Endodermal cell (in vitro differentiated cells): ENCODE measurements at regions not wholly inside any gene's neighbourhood (a gene's known extent, or its start where the extent isn't known, plus 50 kb on each side); places are given as distances from the start of the nearest gene placed in this dataset.

Source experiments
- DNase-seq: peaks from one replicate; pipeline ENCODE4 v3.0.0-alpha.2; 2017
- H3K27ac ChIP-seq: 2 replicates; pipeline ENCODE4 v1.5.1; 2013; ENCODE audit warnings: mild to moderate bottlenecking, low read depth, low read length, moderate library complexity
- H3K27me3 ChIP-seq: 2 replicates; pipeline ENCODE4 v1.6.1; 2013; ENCODE audit warnings: mild to moderate bottlenecking, low read length, moderate library complexity; ENCODE audit not compliant: insufficient read depth, control insufficient read depth, poor library complexity, severe bottlenecking
- H3K36me3 ChIP-seq: 2 replicates; pipeline ENCODE4 v1.7.0; 2013; ENCODE audit warnings: mild to moderate bottlenecking, low read length, moderate library complexity; ENCODE audit not compliant: control insufficient read depth, insufficient read depth
- H3K4me1 ChIP-seq: one replicate; pipeline ENCODE4 v1.7.0; 2013; ENCODE audit warnings: low read length; ENCODE audit not compliant: control insufficient read depth, insufficient read depth
- H3K4me3 ChIP-seq: 2 replicates; pipeline ENCODE4 v1.5.1; 2013; ENCODE audit warnings: mild to moderate bottlenecking, low read length, moderate library complexity
- H3K9ac ChIP-seq: 2 replicates; pipeline ENCODE4 v1.6.1; 2013; ENCODE audit warnings: mild to moderate bottlenecking, low read length, moderate library complexity; ENCODE audit not compliant: poor library complexity, severe bottlenecking; ENCODE audit errors: extremely low read depth
- H3K9me3 ChIP-seq: 2 replicates; pipeline ENCODE4 v1.6.1; 2013; ENCODE audit warnings: mild to moderate bottlenecking, low read length, moderate library complexity; ENCODE audit not compliant: control insufficient read depth
- H3K27ac Mint-ChIP-seq: 2 replicates; pipeline ENCODE4 v1.8.0; 2020; ENCODE audit warnings: mixed read lengths
- H3K27me3 Mint-ChIP-seq: 2 replicates; pipeline ENCODE4 v1.8.0; 2021; ENCODE audit warnings: mild to moderate bottlenecking, mixed read lengths; ENCODE audit not compliant: insufficient read depth
- H3K36me3 Mint-ChIP-seq: 2 replicates; pipeline ENCODE4 v1.8.0; 2020; ENCODE audit warnings: low read depth, mixed read lengths
- H3K4me1 Mint-ChIP-seq: 2 replicates; pipeline ENCODE4 v1.8.0; 2020; ENCODE audit warnings: mixed read lengths
- H3K4me3 Mint-ChIP-seq: 2 replicates; pipeline ENCODE4 v1.8.0; 2020; ENCODE audit warnings: mild to moderate bottlenecking, moderate library complexity, mixed read lengths
- H3K9me3 Mint-ChIP-seq: 2 replicates; pipeline ENCODE4 v1.8.0; 2020; ENCODE audit warnings: mild to moderate bottlenecking, mixed read lengths
- WGBS, 2 experiments: methylation state at CpG; one replicate each; pipeline versions ENCODE4 v1.1.5 to v1.1.7; 2013; ENCODE audit warnings: missing lambda C conversion rate in 2 of 2, mixed read lengths in 1 of 2; ENCODE audit not compliant: insufficient coverage in 1 of 2, insufficient read length in 1 of 2; 5-methylcytosine and 5-hydroxymethylcytosine counted together
- TF ChIP-seq, protein P1 (sequence below): fragments of 200-600 bp; sonication (generic); conservative IDR thresholded peaks from 2 replicates; pipeline ENCODE4 v1.5.0; 2021; ENCODE audit warnings: antibody characterized with exemption, mild to moderate bottlenecking

DNA sequence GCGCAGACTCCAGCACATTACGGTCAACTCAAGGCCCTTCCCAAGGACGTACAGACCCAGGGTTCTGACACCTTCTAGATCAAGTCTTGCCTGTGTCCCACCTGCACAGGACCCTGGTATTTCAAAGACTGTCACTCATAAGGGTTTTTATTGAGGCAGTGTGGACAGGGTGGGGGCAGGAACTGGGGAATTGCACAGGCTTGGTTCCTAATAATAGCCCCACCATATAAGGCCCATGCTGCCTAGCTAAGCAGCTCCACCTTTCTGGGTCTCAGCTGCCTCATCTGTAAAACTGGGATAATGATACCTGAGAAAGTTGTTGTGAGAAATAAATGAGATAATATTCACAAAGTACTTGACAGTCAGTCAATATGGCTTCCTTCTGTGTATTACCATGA lies 55.3 kb upstream of the PUM1 start:
- no peak overlapping the region for H3K4me3 Mint-ChIP-seq
- H3K4me1 Mint-ChIP-seq: peaks cover 8% of the 10 kb centered on the region
- no peaks in the 10 kb centered on the region for H3K36me3 Mint-ChIP-seq

DNA sequence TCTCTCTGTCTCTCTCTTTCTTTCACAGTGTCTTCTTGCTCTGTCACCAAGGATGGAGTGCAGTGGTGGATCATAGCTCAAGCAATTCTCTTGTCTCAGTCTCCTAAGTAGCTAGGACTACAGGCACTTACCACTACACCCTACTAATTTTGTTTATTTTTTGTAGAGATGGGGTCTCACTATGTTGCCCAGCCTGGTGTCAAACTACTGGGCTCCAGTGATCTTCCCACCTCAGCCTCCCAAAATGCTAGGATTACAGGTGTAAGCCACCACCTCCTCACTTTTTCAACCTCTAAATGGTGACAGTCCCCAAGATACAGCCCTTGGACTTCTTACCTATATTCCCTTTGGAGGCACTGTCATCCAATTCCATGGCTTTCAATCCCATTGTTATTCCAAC lies 50.5 kb upstream of the PUM1 start:
- H3K4me1 ChIP-seq: no peaks in the 10 kb centered on the region
- no peak overlapping the region for H3K4me3 ChIP-seq
- peaks cover 13% of the 10 kb centered on the region for H3K4me1 Mint-ChIP-seq

More for the DNA sequence above, 55.3 kb upstream of the PUM1 start:
- H3K9me3 ChIP-seq: no peaks in the 10 kb centered on the region
- 88 to 92% methylated on average over 3 of the region's 3 CpGs for WGBS, 2 experiments
- no peak overlapping the region for H3K27ac ChIP-seq
- no peak overlapping the region for H3K4me3 ChIP-seq
- H3K27me3 Mint-ChIP-seq: no peaks in the 10 kb centered on the region
- no peaks in the 10 kb centered on the region for H3K9me3 Mint-ChIP-seq
- no peak overlapping the region for H3K27ac Mint-ChIP-seq
- no peaks in the 10 kb centered on the region for H3K36me3 ChIP-seq
- TF ChIP-seq, protein P1, sequence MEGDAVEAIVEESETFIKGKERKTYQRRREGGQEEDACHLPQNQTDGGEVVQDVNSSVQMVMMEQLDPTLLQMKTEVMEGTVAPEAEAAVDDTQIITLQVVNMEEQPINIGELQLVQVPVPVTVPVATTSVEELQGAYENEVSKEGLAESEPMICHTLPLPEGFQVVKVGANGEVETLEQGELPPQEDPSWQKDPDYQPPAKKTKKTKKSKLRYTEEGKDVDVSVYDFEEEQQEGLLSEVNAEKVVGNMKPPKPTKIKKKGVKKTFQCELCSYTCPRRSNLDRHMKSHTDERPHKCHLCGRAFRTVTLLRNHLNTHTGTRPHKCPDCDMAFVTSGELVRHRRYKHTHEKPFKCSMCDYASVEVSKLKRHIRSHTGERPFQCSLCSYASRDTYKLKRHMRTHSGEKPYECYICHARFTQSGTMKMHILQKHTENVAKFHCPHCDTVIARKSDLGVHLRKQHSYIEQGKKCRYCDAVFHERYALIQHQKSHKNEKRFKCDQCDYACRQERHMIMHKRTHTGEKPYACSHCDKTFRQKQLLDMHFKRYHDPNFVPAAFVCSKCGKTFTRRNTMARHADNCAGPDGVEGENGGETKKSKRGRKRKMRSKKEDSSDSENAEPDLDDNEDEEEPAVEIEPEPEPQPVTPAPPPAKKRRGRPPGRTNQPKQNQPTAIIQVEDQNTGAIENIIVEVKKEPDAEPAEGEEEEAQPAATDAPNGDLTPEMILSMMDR: no peak
- no peaks in the 10 kb centered on the region for H3K27me3 ChIP-seq
- no peaks in the 10 kb centered on the region for H3K4me1 ChIP-seq
- no peak overlapping the region for H3K9ac ChIP-seq
- DNase-seq: no peak

More for the DNA sequence above, 50.5 kb upstream of the PUM1 start:
- Mint-ChIP-seq H3K27me3 (no peaks in the 10 kb centered on the region), H3K4me3 (no peak overlapping the region), H3K9me3 (no peaks in the 10 kb centered on the region), H3K27ac (no peak overlapping the region), H3K36me3 (no peaks in the 10 kb centered on the region)
- H3K36me3 ChIP-seq: no peaks in the 10 kb centered on the region
- DNase-seq: no peak
- no peak overlapping the region for H3K9ac ChIP-seq
- TF ChIP-seq, protein P1: no peak
- H3K27me3 ChIP-seq: no peaks in the 10 kb centered on the region
- H3K9me3 ChIP-seq: no peaks in the 10 kb centered on the region
- no peak overlapping the region for H3K27ac ChIP-seq
